GM21515 (cell line): ENCODE measurements at regions not wholly inside any gene's neighbourhood (a gene's known extent, or its start where the extent isn't known, plus 50 kb on each side); places are given as distances from the start of the nearest gene placed in this dataset.
A peak's percentile ranks its signal among the peaks of the same experiment; 100 is the strongest.
"Not testable (repeated sequence)": the region's sequence is repeated elsewhere in the genome, so short reads cannot be mapped to it uniquely, and the experiment has no call there.

ENCODE experiments used
- ATAC-seq: cut with Tn5 transposase; IDR thresholded peaks from one replicate; pipeline ENCODE4 v1.9.1; 2021; ENCODE audit not compliant: unreplicated experiment

DNA sequence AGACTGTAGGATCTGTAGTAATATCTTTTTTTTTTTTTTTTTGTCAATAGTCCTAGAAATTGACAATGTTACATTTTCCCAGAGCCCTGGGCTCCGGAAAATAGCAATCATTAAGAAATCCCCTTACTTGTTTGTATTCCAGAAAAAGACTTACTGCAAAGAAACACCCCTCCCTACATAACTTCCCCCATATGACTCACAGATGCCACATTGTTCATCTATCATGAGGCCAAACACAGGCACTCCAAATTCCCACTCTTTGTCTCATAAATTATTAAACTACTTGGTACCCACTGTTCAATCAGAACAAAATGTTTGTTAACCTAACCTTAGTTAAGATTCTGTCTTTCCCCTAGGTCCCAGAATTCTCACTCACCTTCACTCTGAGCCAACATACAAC, 53.5 kb downstream of the TEX51 start:
- ATAC-seq = no peak

DNA sequence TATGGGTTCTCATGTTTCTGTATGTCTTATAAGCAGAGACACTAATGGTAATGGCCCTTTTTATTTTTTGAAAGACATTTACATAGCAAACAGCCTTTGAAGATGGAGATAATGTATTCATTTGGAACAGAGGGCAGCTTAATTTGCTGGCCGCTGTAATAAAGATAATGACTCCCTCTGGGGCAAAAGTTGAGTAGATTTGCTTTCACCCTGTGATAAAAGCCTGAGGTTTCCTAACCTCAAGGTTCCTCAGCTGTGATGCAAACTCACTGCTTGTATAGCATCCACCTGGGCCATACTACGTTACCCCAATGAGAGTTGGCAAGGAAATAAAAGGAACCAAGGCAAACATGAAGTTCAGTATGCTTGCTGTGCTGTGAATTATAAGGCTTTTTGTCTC, 54.8 kb downstream of the TEX51 start:
- ATAC-seq = no peak

DNA sequence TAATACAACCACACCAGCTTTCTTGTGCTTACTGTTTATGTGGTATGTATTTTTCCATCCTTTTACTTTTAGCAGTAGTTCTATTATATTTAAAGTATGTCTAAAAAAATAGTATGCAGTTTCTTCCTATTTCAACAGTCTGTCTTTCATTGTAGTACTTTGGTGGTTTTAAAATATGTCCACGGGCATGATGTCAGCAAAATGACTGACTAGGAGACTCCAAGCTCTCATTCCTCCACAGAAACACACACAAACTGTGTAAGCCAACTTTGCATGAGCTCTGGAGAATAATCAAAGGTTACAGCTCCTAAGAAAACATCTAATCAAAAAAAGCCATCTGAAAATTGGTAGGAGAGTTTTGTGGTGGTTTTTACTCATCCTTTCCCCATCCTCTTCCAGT, 56.1 kb downstream of the TEX51 start:
- no peak for ATAC-seq

DNA sequence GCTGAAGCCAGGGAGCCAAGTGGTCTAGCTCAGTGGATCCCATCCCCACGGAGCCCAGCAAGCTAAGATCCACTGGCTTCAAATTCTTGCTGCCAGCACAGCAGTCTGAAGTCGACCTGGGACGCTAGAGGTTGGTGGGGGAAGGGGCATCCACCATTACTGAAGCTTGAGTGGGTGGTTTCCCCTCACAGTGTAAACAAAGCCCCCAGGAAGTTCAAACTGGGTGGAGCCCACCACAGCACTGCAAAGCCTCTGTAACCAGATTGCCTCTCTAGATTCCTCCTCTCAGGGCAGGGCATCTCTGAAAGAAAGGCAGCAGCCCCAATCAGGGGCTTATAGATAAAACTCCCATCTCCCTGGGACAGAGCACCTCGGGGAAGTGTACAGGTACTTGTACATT, 58.1 kb downstream of the TEX51 start:
- ATAC-seq = not testable (repeated sequence)

DNA sequence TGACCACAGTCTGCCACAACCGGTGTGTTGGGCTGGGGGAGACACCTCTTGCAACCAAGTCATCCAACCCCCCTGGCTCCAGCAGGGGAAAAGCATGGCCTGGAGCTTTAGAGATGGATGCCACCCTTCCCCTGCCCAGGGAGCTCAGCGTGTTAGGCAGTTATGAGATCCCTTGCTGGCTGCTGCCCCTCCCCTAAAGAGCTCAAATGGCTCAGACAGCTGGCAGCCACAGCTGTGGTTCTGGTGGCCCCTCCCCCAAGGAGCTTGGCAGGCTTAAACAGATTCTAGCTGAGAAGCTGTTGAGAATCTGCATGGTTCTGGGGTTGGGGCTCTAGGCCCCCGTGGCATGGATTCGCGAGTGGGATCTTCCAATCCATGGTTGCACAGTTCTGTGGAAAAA, 64.7 kb downstream of the TEX51 start:
- no peak for ATAC-seq

- ATAC-seq = no peak
These were observed 67.9 kb downstream of the TEX51 start for GRCh38 chr2:126966601-126967000.

DNA sequence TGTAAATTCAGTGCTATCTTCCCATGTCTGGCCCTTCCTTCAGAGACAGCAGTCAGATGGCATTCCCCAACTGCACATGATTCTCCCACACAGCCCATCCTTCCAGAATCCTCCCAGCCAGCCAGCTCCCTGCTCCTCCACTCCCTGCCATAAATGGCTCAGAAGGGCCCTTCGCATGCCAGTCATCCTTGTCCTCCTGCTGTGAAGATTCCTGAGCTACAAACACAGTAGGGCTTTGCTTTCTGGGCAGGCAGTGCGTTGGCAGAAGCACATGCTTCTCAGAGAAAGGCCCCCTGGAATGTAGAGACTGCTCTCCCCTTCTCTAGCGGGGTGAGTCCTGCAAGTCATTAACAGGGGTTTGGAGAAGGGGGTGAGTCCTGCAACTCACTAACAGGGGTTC, 71.9 kb downstream of the TEX51 start:
- no peak for ATAC-seq

DNA sequence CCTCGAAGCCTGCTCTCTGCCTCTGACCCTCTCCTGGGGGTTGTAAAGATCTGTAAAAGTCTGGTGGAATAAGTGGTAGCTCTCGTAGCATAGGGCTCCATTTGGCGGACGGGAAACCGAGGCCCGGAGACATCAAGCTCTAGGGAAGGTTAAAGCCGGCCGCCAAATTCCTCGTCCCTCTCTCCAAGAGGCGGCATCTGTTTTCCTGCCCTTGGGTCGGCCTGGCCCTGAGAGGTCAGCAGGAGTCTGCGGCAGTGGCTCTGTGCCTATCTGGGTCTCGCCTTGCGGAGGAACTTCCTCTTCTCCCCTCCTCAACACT, 72.4 kb downstream of the TEX51 start:
- ATAC-seq = no peak

- peak; percentile 93 for ATAC-seq
These were observed 73.0 kb downstream of the TEX51 start for GRCh38 chr2:126971481-126972278.

GRCh38 chr2:126972279-126972626, 73.6 kb downstream of the TEX51 start:
- ATAC-seq = no peak

GRCh38 chr2:126973745-126974144, 75.1 kb downstream of the TEX51 start:
- no peak for ATAC-seq

GRCh38 chr2:126975671-126976655, 77.3 kb downstream of the TEX51 start:
- ATAC-seq = no peak

DNA sequence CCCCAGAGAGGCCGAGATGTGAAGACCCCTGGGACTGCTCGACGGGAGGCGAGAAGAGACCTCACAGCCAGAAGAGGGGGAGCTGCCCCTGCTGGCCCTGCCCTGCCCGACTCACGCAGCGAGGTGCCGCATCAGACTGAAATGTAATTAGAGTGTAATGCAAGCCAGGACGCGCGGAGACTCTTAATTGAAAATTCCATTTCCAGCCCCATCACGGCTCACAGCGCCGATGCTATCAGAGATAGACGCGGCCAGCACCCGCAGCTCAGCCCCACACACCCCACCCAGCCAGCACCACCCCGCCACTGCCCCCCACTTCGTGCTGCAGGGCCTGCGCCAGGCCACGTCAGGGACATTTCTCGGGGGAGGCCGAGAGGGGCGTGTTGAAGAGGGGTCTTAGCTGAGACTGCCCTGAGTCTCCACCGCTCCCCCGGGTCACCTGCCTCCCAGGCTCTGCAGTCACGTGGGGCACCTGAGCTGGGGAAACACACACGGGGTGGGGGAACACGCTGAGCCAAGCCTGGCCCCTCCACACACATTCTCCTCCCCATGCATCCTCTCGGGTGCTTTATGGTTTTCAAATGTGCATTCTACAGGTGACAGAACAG, 78.1 kb downstream of the TEX51 start:
- no peak for ATAC-seq

DNA sequence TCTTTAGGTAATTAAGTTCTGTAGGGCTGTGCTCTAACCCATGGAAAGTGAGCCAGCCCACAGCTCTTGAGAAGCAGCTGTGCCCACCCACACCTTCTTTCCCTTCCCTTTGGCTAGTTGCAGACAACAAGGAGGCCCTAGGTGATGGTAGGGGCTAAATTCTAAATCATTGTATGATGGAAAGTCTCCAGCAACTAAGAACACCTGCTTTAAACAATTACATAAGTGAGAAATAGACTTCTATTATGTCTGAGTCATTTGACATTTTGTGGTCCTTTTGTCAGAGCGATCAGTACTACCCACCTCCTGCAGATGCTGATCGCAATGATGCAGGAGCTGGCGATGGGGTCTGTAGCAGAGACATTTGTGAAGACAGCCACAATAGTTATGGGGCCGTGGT, 79.6 kb downstream of the TEX51 start:
- ATAC-seq = no peak

DNA sequence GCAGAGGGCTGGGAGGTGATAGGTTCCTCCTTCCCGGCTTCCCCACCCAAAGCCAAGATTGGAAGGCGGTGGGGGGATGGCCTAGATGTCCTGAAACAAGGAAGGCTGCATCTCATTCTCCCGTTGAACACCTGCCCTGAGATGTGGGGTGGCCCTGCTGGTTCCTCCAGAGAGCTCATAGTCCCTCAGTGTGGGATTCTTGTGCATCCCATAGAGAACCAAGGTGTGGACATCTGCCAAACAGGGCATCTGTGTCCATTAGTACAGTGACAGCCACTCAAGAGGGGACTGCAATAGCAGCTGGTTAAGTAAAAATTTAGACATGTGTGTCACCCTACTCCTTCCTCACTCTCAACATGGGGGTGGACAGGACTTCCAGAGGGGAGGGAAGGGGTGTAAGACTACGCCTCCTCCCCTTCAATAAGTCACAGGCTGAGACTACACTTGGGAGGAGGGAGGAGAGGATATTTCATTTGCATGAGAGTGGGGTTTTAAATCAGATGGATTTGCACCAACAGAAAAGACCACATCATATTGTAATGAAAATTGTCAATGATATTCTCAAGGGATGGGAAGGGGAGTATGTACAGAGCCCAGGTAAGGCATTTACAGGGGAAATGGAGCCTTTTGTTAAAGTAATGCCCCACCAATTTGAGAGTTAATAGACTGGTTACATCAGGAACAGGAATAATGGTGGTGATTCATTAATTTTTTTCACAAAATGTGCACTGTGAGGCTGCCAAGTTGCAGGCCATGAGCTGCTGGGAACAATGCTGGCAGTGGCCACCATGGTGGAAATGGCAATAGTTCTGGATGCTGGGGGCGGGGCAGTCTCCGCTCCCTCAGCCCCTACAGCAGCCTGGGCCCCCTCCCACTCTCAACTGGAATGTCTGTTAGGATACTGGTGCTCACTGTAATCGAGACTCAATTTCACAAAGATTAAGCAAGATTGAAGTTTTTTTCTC, 80.6 kb downstream of the TEX51 start:
- ATAC-seq = no peak

DNA sequence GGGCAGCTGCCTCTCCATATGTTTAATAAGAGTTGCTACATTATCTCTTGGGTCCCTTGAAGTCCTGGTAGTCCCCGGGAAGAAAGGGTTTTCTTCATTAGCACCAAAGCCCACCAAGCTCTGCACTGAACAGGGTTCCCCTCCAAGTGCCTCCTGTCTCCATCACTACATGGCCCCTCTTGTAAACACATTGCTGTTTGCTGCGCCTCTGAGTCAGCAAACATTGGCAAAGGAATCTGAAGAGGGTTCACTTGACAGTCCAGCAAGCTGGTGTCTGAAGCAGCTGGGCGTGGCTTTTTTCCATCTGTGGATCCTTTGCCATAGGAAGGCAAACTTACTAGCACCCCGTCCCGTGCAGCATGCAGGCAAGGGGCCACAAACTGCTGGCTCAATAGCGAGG, 82.8 kb downstream of the TEX51 start:
- ATAC-seq = no peak

- no peak for ATAC-seq
These were observed 84.2 kb downstream of the TEX51 start for GRCh38 chr2:126982935-126983334.

GRCh38 chr2:126986631-126987187, 88.0 kb downstream of the TEX51 start:
- no peak for ATAC-seq

DNA sequence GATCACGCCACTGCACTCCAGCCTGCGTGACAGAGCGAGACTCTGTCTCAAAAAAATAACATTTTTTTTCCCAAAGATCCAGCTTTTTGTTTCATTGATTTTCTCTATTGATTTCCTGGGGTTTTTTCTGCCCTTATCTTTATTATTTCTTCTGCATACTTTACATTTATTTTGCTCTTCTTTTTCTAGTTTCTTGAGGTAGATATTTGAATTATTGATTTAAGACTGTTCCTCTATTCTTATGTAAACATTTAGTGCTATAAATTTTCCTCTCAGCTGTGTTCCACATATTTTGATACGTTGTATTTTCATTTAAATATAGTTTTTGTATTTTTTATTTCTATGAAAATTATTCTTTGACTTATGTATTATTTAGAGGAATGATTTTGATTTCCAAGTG, 89.8 kb downstream of the TEX51 start:
- no peak for ATAC-seq

DNA sequence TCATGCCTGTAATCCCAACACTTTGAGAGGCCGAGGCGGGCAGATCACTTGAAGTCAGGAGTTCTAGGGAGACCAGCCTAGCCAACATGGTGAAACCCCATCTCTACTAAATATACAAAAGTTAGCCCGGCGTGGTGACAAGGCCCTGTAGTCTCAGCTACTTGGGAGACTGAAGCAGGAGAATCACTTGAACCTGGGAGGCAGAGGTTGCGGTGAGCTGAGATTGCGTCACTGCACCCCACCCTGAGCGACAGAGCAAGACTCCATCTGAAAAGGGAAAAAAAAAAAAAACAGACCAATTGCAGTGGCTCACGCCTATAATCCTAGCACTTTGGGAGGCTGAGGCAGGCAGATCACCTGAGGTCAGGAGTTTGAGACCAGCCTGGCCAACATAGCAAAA, 90.4 kb downstream of the TEX51 start:
- not testable (repeated sequence) for ATAC-seq
